Liver (tissue), 8 donors: ENCODE measurements at regions not wholly inside any gene's neighbourhood (a gene's known extent, or its start where the extent isn't known, plus 50 kb on each side); places are given as distances from the start of the nearest gene placed in this dataset.

ENCODE experiments used
- DNase-seq: peaks from one replicate; pipeline ENCODE4 v3.0.0-alpha.2; 2017; ENCODE audit warnings: low spot score
- H3K27ac ChIP-seq, 2 donors: one replicate each; pipeline ENCODE4 v1.7.0; 2013; ENCODE audit warnings: inconsistent platforms in 2 of 2, low read length in 2 of 2, control low read depth in 1 of 2, low read depth in 1 of 2, mild to moderate bottlenecking in 1 of 2
- H3K27me3 ChIP-seq, 4 donors: one replicate each; pipeline versions ENCODE4 v1.6.1 to v1.7.0; 2013; ENCODE audit warnings: low read length in 3 of 4, inconsistent platforms in 1 of 4, mild to moderate bottlenecking in 1 of 4, moderate library complexity in 1 of 4; ENCODE audit not compliant: control insufficient read depth in 4 of 4, insufficient read depth in 4 of 4
- H3K36me3 ChIP-seq, 4 donors: one replicate each; pipeline versions ENCODE4 v1.6.1 to v1.7.0; 2013; ENCODE audit warnings: low read length in 3 of 4, mild to moderate bottlenecking in 3 of 4, low read depth in 1 of 4, moderate library complexity in 1 of 4; ENCODE audit not compliant: control insufficient read depth in 4 of 4, insufficient read depth in 3 of 4
- H3K4me1 ChIP-seq, 4 donors: one replicate each; pipeline versions ENCODE4 v1.6.1 to v1.7.0; 2013; ENCODE audit warnings: low read length in 3 of 4, mild to moderate bottlenecking in 3 of 4, moderate library complexity in 1 of 4; ENCODE audit not compliant: control insufficient read depth in 4 of 4, insufficient read depth in 4 of 4
- H3K4me3 ChIP-seq, 3 donors: one replicate each; pipeline versions ENCODE4 v1.6.1 to v1.7.0; 2013; ENCODE audit warnings: low read length in 3 of 3, control low read depth in 1 of 3, low read depth in 1 of 3, mild to moderate bottlenecking in 1 of 3
- H3K9ac ChIP-seq, 2 donors: one replicate each; pipeline ENCODE4 v1.7.0; 2013; ENCODE audit warnings: low read length in 2 of 2, mild to moderate bottlenecking in 2 of 2, moderate library complexity in 2 of 2, control low read depth in 1 of 2, low read depth in 1 of 2
- H3K9me3 ChIP-seq, 4 donors: one replicate each; pipeline versions ENCODE4 v1.6.1 to v1.7.0; 2013; ENCODE audit warnings: low read length in 3 of 4; ENCODE audit not compliant: control insufficient read depth in 4 of 4
- EGR1 ChIP-seq, 2 donors: IDR thresholded peaks; 2 replicates each; pipeline ENCODE4 v1.6.1; 2016 to 2018; ENCODE audit warnings: antibody characterized with exemption in 2 of 2, low read depth in 2 of 2
- FOXA1 ChIP-seq: IDR thresholded peaks from 2 replicates; pipeline ENCODE4 v1.6.1; 2016; ENCODE audit warnings: antibody characterized with exemption
- FOXA2 ChIP-seq: IDR thresholded peaks from 2 replicates; pipeline ENCODE4 v1.6.1; 2016; ENCODE audit warnings: antibody characterized with exemption
- GABPA ChIP-seq, 2 donors: IDR thresholded peaks in 1 of 2; conservative IDR thresholded peaks in 1 of 2; 2 replicates each; pipeline ENCODE4 v1.6.1; 2016; ENCODE audit warnings: antibody characterized with exemption in 2 of 2, mild to moderate bottlenecking in 1 of 2, moderate library complexity in 1 of 2
- JUND ChIP-seq, 2 donors: IDR thresholded peaks; 2 replicates each; pipeline ENCODE4 v1.6.1; 2016; ENCODE audit warnings: antibody characterized with exemption in 2 of 2
- NR2F2 ChIP-seq: IDR thresholded peaks from 2 replicates; pipeline ENCODE4 v1.6.1; 2016; ENCODE audit warnings: antibody characterized with exemption
- RAD21 ChIP-seq, 2 donors: IDR thresholded peaks; 2 replicates each; pipeline ENCODE4 v1.6.1; 2016; ENCODE audit warnings: antibody characterized with exemption in 2 of 2, mild to moderate bottlenecking in 2 of 2
- REST ChIP-seq: IDR thresholded peaks from 2 replicates; pipeline ENCODE4 v1.6.1; 2016; ENCODE audit warnings: antibody characterized with exemption, mild to moderate bottlenecking
- WGBS: extraction: QIAGEN DNeasy Blood & Tissue Kit; methylation state at CpG from one replicate; pipeline ENCODE4 v1.1.7; 2013; 5-methylcytosine and 5-hydroxymethylcytosine counted together
- TF ChIP-seq, protein P1 (sequence below): fragments of 150-350 bp; IDR thresholded peaks from 2 replicates; pipeline ENCODE4 v1.5.1; 2017; ENCODE audit warnings: improper control_type of control experiment, low read depth, low read length; ENCODE audit not compliant: missing input control
- TF ChIP-seq, protein P2 (sequence below): IDR thresholded peaks from 2 replicates; pipeline ENCODE4 v1.6.1; 2016; ENCODE audit warnings: antibody characterized with exemption
- donor health status: healthy.
- donor health status: healthy.
- donor health status: healthy.
- donor health status: healthy.
- donor health status: healthy.

GRCh38 chr5:153084511-153084910 lies 406.0 kb upstream of the GRIA1 start:
- Histone ChIP-seq H3K4me3 (no peak overlapping the region), H3K27me3 (peaks cover 0 to 5% (median 0%) of the 10 kb centered on the region in 4 donors), H3K27ac (no peak overlapping the region), H3K36me3 (no peaks in the 10 kb centered on the region), H3K9me3 (peaks cover 0 to 6% (median 0%) of the 10 kb centered on the region in 4 donors), H3K9ac (no peak overlapping the region), H3K4me1 (no peaks in the 10 kb centered on the region)
- 92% methylated on average over 3 of the region's 3 CpGs for WGBS
- DNase-seq = no peak
- no peak for TF ChIP-seq RAD21 (IDR thresholded peaks at IDR 0.05)
- TF ChIP-seq REST = no peak
- no peak for TF ChIP-seq JUND (IDR thresholded peaks at IDR 0.05)
- TF ChIP-seq EGR1 (IDR thresholded peaks at IDR 0.05; ENCODE audit: low read depth in 2 of 2) = no peak

GRCh38 chr5:153086486-153086885 lies 404.0 kb upstream of the GRIA1 start:
- Histone ChIP-seq H3K4me1 (no peaks in the 10 kb centered on the region), H3K9me3 (peaks cover 0 to 2% (median 0%) of the 10 kb centered on the region in 4 donors), H3K36me3 (no peaks in the 10 kb centered on the region), H3K27ac (no peak overlapping the region), H3K27me3 (peaks cover 0 to 5% (median 0%) of the 10 kb centered on the region in 4 donors), H3K9ac (no peak overlapping the region), H3K4me3 (no peak overlapping the region)
- WGBS = 61% methylated on average over 2 of the region's 2 CpGs
- TF ChIP-seq FOXA1 = no peak
- TF ChIP-seq, protein P1, sequence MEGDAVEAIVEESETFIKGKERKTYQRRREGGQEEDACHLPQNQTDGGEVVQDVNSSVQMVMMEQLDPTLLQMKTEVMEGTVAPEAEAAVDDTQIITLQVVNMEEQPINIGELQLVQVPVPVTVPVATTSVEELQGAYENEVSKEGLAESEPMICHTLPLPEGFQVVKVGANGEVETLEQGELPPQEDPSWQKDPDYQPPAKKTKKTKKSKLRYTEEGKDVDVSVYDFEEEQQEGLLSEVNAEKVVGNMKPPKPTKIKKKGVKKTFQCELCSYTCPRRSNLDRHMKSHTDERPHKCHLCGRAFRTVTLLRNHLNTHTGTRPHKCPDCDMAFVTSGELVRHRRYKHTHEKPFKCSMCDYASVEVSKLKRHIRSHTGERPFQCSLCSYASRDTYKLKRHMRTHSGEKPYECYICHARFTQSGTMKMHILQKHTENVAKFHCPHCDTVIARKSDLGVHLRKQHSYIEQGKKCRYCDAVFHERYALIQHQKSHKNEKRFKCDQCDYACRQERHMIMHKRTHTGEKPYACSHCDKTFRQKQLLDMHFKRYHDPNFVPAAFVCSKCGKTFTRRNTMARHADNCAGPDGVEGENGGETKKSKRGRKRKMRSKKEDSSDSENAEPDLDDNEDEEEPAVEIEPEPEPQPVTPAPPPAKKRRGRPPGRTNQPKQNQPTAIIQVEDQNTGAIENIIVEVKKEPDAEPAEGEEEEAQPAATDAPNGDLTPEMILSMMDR = no peak
- DNase-seq = no peak

- 82% methylated on average over 1 of the region's 1 CpG for WGBS
- Histone ChIP-seq H3K27me3 (peaks cover 0 to 1% (median 0%) of the 10 kb centered on the region in 4 donors), H3K9me3 (no peaks in the 10 kb centered on the region), H3K27ac (no peak overlapping the region), H3K4me1 (no peaks in the 10 kb centered on the region), H3K4me3 (no peak overlapping the region), H3K36me3 (no peaks in the 10 kb centered on the region), H3K9ac (no peak overlapping the region)
- no peak for TF ChIP-seq FOXA2
- DNase-seq = no peak
Observed at GRCh38 chr5:153088538-153088937, 401.9 kb upstream of the GRIA1 start.

- Histone ChIP-seq H3K27me3 (peaks cover 0 to 2% (median 0%) of the 10 kb centered on the region in 4 donors), H3K9me3 (no peaks in the 10 kb centered on the region), H3K27ac (no peak overlapping the region), H3K36me3 (no peaks in the 10 kb centered on the region), H3K4me1 (no peaks in the 10 kb centered on the region), H3K4me3 (no peak overlapping the region), H3K9ac (no peak overlapping the region)
- DNase-seq = no peak
- 60% methylated on average over 3 of the region's 3 CpGs for WGBS
- no peak for TF ChIP-seq RAD21 (IDR thresholded peaks at IDR 0.05)
- TF ChIP-seq REST = no peak
- no peak for TF ChIP-seq GABPA (IDR thresholded peaks at IDR 0.05 in 1 of 2, conservative IDR thresholded peaks at IDR 0.05 in 1 of 2)
- no peak for TF ChIP-seq FOXA2
- TF ChIP-seq, protein P2, sequence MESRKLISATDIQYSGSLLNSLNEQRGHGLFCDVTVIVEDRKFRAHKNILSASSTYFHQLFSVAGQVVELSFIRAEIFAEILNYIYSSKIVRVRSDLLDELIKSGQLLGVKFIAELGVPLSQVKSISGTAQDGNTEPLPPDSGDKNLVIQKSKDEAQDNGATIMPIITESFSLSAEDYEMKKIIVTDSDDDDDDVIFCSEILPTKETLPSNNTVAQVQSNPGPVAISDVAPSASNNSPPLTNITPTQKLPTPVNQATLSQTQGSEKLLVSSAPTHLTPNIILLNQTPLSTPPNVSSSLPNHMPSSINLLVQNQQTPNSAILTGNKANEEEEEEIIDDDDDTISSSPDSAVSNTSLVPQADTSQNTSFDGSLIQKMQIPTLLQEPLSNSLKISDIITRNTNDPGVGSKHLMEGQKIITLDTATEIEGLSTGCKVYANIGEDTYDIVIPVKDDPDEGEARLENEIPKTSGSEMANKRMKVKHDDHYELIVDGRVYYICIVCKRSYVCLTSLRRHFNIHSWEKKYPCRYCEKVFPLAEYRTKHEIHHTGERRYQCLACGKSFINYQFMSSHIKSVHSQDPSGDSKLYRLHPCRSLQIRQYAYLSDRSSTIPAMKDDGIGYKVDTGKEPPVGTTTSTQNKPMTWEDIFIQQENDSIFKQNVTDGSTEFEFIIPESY = no peak
- no peak for TF ChIP-seq FOXA1
- TF ChIP-seq NR2F2 = no peak
Observed at GRCh38 chr5:153094333-153094732, 396.1 kb upstream of the GRIA1 start.
